ENCODE measurements at regions not wholly inside any gene's neighbourhood (a gene's known extent, or its start where the extent isn't known, plus 50 kb on each side); places are given as distances from the start of the nearest gene placed in this dataset.

DNA sequence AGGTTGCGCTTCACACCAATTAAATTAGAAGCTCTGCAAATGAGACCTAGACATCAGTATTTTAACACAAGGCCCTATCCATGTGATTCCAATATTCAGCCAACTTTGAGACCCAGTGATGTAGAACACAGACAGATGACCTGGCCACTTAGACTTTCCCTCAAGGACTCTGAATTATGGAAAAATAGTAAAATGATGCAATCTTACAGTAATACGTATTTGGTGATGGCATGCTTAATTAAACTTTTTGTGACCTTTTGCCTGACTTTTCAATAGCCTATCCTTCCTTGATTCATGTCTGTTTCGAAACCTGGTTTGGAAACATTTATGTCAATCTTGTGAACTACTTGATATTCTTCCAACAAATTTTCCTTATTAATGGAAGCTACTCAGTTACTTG is 521.2 kb downstream of the KCNA4 start:
- Histone ChIP-seq H3K36me3 (ENCODE audit: control insufficient read depth in 2 of 2, insufficient read depth in 1 of 2, low read length in 2 of 2) (no peaks in the 10 kb centered on the region), H3K4me3 (ENCODE audit: low read depth, low read length) (no peak overlapping the region), H3K9me3 (ENCODE audit: control insufficient read depth, insufficient read depth, low read depth, low read length) (no peaks in the 10 kb centered on the region), H3K27ac (ENCODE audit: extremely low read depth, low read depth, low read length) (no peak overlapping the region), H3K4me1 (ENCODE audit: control insufficient read depth, insufficient read depth, low read length) (no peaks in the 10 kb centered on the region)
- no peak for TF ChIP-seq ZNF292 (tag by site-specific recombination; IDR thresholded peaks at IDR 0.05; ENCODE audit: borderline replicate concordance, low read depth)
- no peak for TF ChIP-seq ZNF112 (tag by site-specific recombination; IDR thresholded peaks at IDR 0.05)
- TF ChIP-seq, protein P1, sequence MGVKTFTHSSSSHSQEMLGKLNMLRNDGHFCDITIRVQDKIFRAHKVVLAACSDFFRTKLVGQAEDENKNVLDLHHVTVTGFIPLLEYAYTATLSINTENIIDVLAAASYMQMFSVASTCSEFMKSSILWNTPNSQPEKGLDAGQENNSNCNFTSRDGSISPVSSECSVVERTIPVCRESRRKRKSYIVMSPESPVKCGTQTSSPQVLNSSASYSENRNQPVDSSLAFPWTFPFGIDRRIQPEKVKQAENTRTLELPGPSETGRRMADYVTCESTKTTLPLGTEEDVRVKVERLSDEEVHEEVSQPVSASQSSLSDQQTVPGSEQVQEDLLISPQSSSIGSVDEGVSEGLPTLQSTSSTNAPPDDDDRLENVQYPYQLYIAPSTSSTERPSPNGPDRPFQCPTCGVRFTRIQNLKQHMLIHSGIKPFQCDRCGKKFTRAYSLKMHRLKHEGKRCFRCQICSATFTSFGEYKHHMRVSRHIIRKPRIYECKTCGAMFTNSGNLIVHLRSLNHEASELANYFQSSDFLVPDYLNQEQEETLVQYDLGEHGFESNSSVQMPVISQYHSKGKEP (tag by site-specific recombination; IDR thresholded peaks at IDR 0.05): no peak
- TF ChIP-seq ZFP37 (tag by site-specific recombination; IDR thresholded peaks at IDR 0.05): no peak
- no peak for TF ChIP-seq ZNF423 (tag by site-specific recombination; IDR thresholded peaks at IDR 0.05)
- TF ChIP-seq RBAK (tag by site-specific recombination; IDR thresholded peaks at IDR 0.05): no peak
- TF ChIP-seq ZNF621 (tag by site-specific recombination; IDR thresholded peaks at IDR 0.05): no peak
- no peak for TF ChIP-seq HIC1 (tag by site-specific recombination; IDR thresholded peaks at IDR 0.05)
- TF ChIP-seq PRDM10 (tag by site-specific recombination; IDR thresholded peaks at IDR 0.05): no peak
- TF ChIP-seq ZNF19 (tag by site-specific recombination; IDR thresholded peaks at IDR 0.05; ENCODE audit: low read depth): no peak
- no peak for TF ChIP-seq ZNF518A (tag by site-specific recombination; conservative IDR thresholded peaks at IDR 0.05; ENCODE audit: low read depth)
- no peak for TF ChIP-seq ZNF24 (tag by site-specific recombination; IDR thresholded peaks at IDR 0.05)
- no peak for TF ChIP-seq HOXD13 (CRISPR knock-in tag; IDR thresholded peaks at IDR 0.05; ENCODE audit: borderline replicate concordance)
- POLR2A ChIA-PET: interaction anchor here (0.6 kb wide), 1 partner anchor 103 kb away, joined by 6 read pairs; no protein-coding TSS in a partner anchor
- CTCF ChIA-PET: interaction anchor here (1.1 kb wide), 1 partner anchor 17 kb away, joined by 3 read pairs; no protein-coding TSS in a partner anchor
